H1 (cell line): ENCODE measurements at regions not wholly inside any gene's neighbourhood (a gene's known extent, or its start where the extent isn't known, plus 50 kb on each side); places are given as distances from the start of the nearest gene placed in this dataset.

Source experiments
- CTCF ChIA-PET: fragments of 300-600 bp; sonication (Branson Sonifier 250); formaldehyde crosslinking; loops from one replicate; lab custom pipeline; 2021; ENCODE audit not compliant: partially characterized antibody; lab: Charles Lee
- POLR2A ChIA-PET: fragments of 300-600 bp; sonication (Branson Sonifier 250); formaldehyde crosslinking; loops from one replicate; lab custom pipeline; 2021; ENCODE audit warnings: inconsistent platforms; ENCODE audit not compliant: partially characterized antibody; lab: Charles Lee
- DNase-seq, 2 experiments: peaks; one replicate each; pipeline versions ENCODE4 v3.0.0 to v3.0.0-alpha.2; 2010 to 2022; ENCODE audit warnings: low spot score in 2 of 2, low read depth in 1 of 2, mixed read lengths in 1 of 2
- FAIRE-seq: peaks from 2 replicates; lab custom pipeline; 2011; peaks lifted over from hg19 to GRCh38; lab: Jason Lieb, UNC
- H2AFZ ChIP-seq: 2 replicates; pipeline ENCODE4 v1.8.1; 2012; ENCODE audit warnings: low read length, inconsistent platforms
- H2AK5ac ChIP-seq: 2 replicates; pipeline ENCODE4 v1.6.1; 2013; ENCODE audit warnings: low read depth, low read length
- H2BK120ac ChIP-seq: replicated peaks from 2 replicates; pipeline ENCODE3; 2013; ENCODE audit warnings: low read depth, low read length, inconsistent platforms
- H2BK12ac ChIP-seq: 2 replicates; pipeline ENCODE4 v1.6.1; 2013; ENCODE audit warnings: low read depth, low read length
- H2BK15ac ChIP-seq: 2 replicates; pipeline ENCODE4 v1.6.1; 2013; ENCODE audit warnings: low read length
- H2BK20ac ChIP-seq: 2 replicates; pipeline ENCODE4 v1.6.1; 2013; ENCODE audit warnings: low read length
- H2BK5ac ChIP-seq: 2 replicates; pipeline ENCODE4 v1.6.1; 2013; ENCODE audit warnings: low read depth, low read length
- H3K14ac ChIP-seq: 2 replicates; pipeline ENCODE4 v1.6.1; 2013; ENCODE audit warnings: inconsistent platforms; ENCODE audit not compliant: insufficient read length
- H3K18ac ChIP-seq: 2 replicates; pipeline ENCODE4 v1.6.1; 2013; ENCODE audit warnings: low read length; ENCODE audit errors: extremely low read depth
- H3K23ac ChIP-seq: 2 replicates; pipeline ENCODE4 v1.6.1; 2013; ENCODE audit warnings: inconsistent platforms; ENCODE audit not compliant: insufficient read length
- H3K23me2 ChIP-seq: 2 replicates; pipeline ENCODE4 v1.6.1; 2013; ENCODE audit warnings: low read depth, low read length
- H3K27ac ChIP-seq: 2 replicates; pipeline ENCODE4 v1.6.1; 2011; ENCODE audit warnings: low read depth, low read length, inconsistent platforms
- H3K27me3 ChIP-seq, 4 experiments: replicated peaks in 1 of 4; 1 replicate in 1 of 4; 2 replicates in 3 of 4; pipeline versions ENCODE4 v1.6.1 to v1.8.1; 2011 to 2013; ENCODE audit warnings: low read length in 3 of 4, mild to moderate bottlenecking in 3 of 4, inconsistent platforms in 2 of 4, mixed read lengths in 2 of 4, moderate library complexity in 1 of 4; ENCODE audit not compliant: control insufficient read depth in 3 of 4, insufficient read depth in 3 of 4; ENCODE audit errors: extremely low read depth in 1 of 4
- H3K36me3 ChIP-seq, 4 experiments: 2 replicates each; pipeline versions ENCODE4 v1.6.1 to v1.8.1; 2011 to 2013; ENCODE audit warnings: mild to moderate bottlenecking in 4 of 4, low read length in 3 of 4, moderate library complexity in 2 of 4, control low read depth in 1 of 4, inconsistent platforms in 1 of 4; ENCODE audit not compliant: insufficient read depth in 4 of 4, control insufficient read depth in 2 of 4
- H3K4ac ChIP-seq: replicated peaks from 2 replicates; pipeline ENCODE3; 2013; ENCODE audit warnings: low read length, low read depth, mixed read lengths, inconsistent platforms; ENCODE audit not compliant: insufficient read length
- H3K4me1 ChIP-seq, 4 experiments: replicated peaks in 1 of 4; 1 replicate in 1 of 4; 2 replicates in 3 of 4; pipeline versions ENCODE4 v1.6.1 to v1.8.1; 2011 to 2013; ENCODE audit warnings: low read length in 3 of 4, inconsistent platforms in 2 of 4, mixed read lengths in 1 of 4; ENCODE audit not compliant: insufficient read depth in 4 of 4, control insufficient read depth in 3 of 4
- H3K4me2 ChIP-seq, 2 experiments: 2 replicates each; pipeline versions ENCODE4 v1.6.1 to v1.8.1; 2011 to 2013; ENCODE audit warnings: low read depth in 2 of 2, low read length in 2 of 2, control low read depth in 1 of 2, inconsistent platforms in 1 of 2, mild to moderate bottlenecking in 1 of 2; ENCODE audit not compliant: insufficient read depth in 1 of 2
- H3K4me3 ChIP-seq, 4 experiments: fragments of 200-600, 300-600 bp in 1 of 4; sonication (generic), shearing (Covaris generic), sonication (Bioruptor Twin) in 1 of 4; 2 replicates each; pipeline versions ENCODE4 v1.5.1 to v1.8.1; 2011 to 2016; ENCODE audit warnings: low read length in 4 of 4, low read depth in 3 of 4, control low read depth in 2 of 4, inconsistent platforms in 2 of 4, mild to moderate bottlenecking in 2 of 4, mixed read lengths in 1 of 4, moderate library complexity in 1 of 4; ENCODE audit not compliant: insufficient read depth in 2 of 4; ENCODE audit errors: extremely low read depth in 1 of 4
- H3K56ac ChIP-seq: replicated peaks from 2 replicates; pipeline ENCODE3; 2013; ENCODE audit warnings: low read depth, mild to moderate bottlenecking, mixed read lengths, low read length, inconsistent platforms; ENCODE audit not compliant: insufficient read length
- H3K79me1 ChIP-seq: 2 replicates; pipeline ENCODE4 v1.6.1; 2013; ENCODE audit warnings: low read depth, low read length, control low read depth
- H3K79me2 ChIP-seq, 2 experiments: 2 replicates each; pipeline versions ENCODE4 v1.6.1 to v1.8.1; 2012 to 2013; ENCODE audit warnings: low read length in 2 of 2, mild to moderate bottlenecking in 2 of 2, inconsistent platforms in 1 of 2; ENCODE audit not compliant: insufficient read depth in 2 of 2, control insufficient read depth in 1 of 2
- H3K9ac ChIP-seq, 4 experiments: replicated peaks in 1 of 4; 1 replicate in 1 of 4; 2 replicates in 3 of 4; pipeline versions ENCODE4 v1.6.1 to v1.8.1; 2011 to 2013; ENCODE audit warnings: low read depth in 3 of 4, low read length in 3 of 4, control low read depth in 2 of 4, mild to moderate bottlenecking in 2 of 4, moderate library complexity in 2 of 4, inconsistent platforms in 1 of 4; ENCODE audit errors: extremely low read depth in 1 of 4
- H3K9me3 ChIP-seq, 2 experiments: 2 replicates each; pipeline versions ENCODE4 v1.6.1 to v1.8.1; 2012 to 2013; ENCODE audit warnings: mild to moderate bottlenecking in 2 of 2, moderate library complexity in 2 of 2, control low read depth in 1 of 2, inconsistent platforms in 1 of 2, low read depth in 1 of 2, low read length in 1 of 2, mixed read lengths in 1 of 2; ENCODE audit not compliant: insufficient read depth in 2 of 2
- H4K20me1 ChIP-seq, 2 experiments: replicated peaks in 1 of 2; 2 replicates each; pipeline versions ENCODE3 to v1.8.1; 2011 to 2013; ENCODE audit warnings: inconsistent platforms in 2 of 2, low read length in 2 of 2, mild to moderate bottlenecking in 1 of 2; ENCODE audit not compliant: insufficient read depth in 2 of 2, control insufficient read depth in 1 of 2
- H4K5ac ChIP-seq: 2 replicates; pipeline ENCODE4 v1.6.1; 2013; ENCODE audit warnings: low read length, low read depth, mixed read lengths, inconsistent platforms; ENCODE audit not compliant: insufficient read length
- H4K8ac ChIP-seq: 2 replicates; pipeline ENCODE4 v1.8.0; 2013; ENCODE audit warnings: mild to moderate bottlenecking, moderate library complexity, low read length, inconsistent platforms; ENCODE audit not compliant: insufficient read depth; ENCODE audit errors: extremely low read depth
- H4K91ac ChIP-seq: replicated peaks from 2 replicates; pipeline ENCODE3; 2013; ENCODE audit warnings: low read length, mixed read lengths, inconsistent platforms; ENCODE audit not compliant: insufficient read length
- BRCA1 ChIP-seq: IDR thresholded peaks from 2 replicates; pipeline ENCODE4 v1.6.1; 2012; ENCODE audit warnings: low read depth, low read length, improper control_type of control experiment
- CTCF ChIP-seq, 3 experiments: IDR thresholded peaks; 1 replicate in 2 of 3; 2 replicates in 1 of 3; pipeline versions ENCODE4 v1.5.1 to v1.6.1; 2011; ENCODE audit warnings: low read length in 3 of 3, mild to moderate bottlenecking in 3 of 3, inconsistent platforms in 2 of 3, low read depth in 1 of 3, moderate library complexity in 1 of 3; ENCODE audit not compliant: insufficient read depth in 1 of 3; ENCODE audit errors: control extremely low read depth in 1 of 3
- KDM5A ChIP-seq: fragments of 200-600 bp; IDR thresholded peaks from 2 replicates; pipeline ENCODE4 v1.7.1; 2012; ENCODE audit warnings: mild to moderate bottlenecking, low read length, inconsistent platforms, mixed read lengths
- NRF1 ChIP-seq: IDR thresholded peaks from 2 replicates; pipeline ENCODE4 v1.6.1; 2011; ENCODE audit warnings: mild to moderate bottlenecking, low read depth, low read length, improper control_type of control experiment
- WGBS, 2 experiments: shearing (Covaris generic) in 1 of 2; methylation state at CpG; one replicate each; pipeline versions ENCODE4 v1.1.6 to v1.1.7; 2013 to 2015; ENCODE audit warnings: low lambda C conversion rate in 2 of 2, mixed read lengths in 2 of 2, inconsistent platforms in 1 of 2, low coverage in 1 of 2, missing lambda C conversion rate in 1 of 2; ENCODE audit not compliant: insufficient replicate concordance in 2 of 2, insufficient coverage in 1 of 2, insufficient read length in 1 of 2; ENCODE audit errors: extremely low coverage in 1 of 2, missing lambda C conversion rate in 1 of 2; 5-methylcytosine and 5-hydroxymethylcytosine counted together

DNA sequence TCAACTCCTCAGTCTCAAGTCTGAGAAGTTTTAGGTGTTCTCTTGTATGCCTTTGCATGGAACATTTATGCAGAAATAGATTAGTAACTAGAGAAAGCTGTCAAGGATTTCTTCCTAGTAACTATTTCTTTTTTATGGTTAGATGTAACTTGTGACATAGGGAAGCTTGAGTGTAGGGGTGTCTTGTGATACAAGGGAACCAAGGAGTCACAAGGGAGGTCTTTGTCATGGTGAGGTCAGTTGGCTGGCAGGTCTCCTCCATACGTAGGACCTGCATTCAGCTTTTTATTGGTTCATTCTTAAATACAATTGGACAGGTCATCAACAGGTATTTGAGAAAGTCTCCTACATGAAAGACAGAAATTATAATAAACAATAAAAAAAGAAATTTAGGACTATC is 394.0 kb upstream of the CCDC196 start:
- Histone ChIP-seq H3K56ac (no peak overlapping the region), H3K18ac (no peak overlapping the region), H3K79me2 (no peaks in the 10 kb centered on the region), H3K9me3 (no peaks in the 10 kb centered on the region), H2AK5ac (no peak overlapping the region), H2AFZ (no peak overlapping the region), H2BK5ac (no peak overlapping the region), H3K36me3 (no peaks in the 10 kb centered on the region; a peak in 1 of 8 replicates), H2BK20ac (no peak overlapping the region), H3K4me3 (no peak overlapping the region), H3K23me2 (no peaks in the 10 kb centered on the region), H3K4me1 (no peaks in the 10 kb centered on the region; a peak in 1 of 7 replicates), H4K20me1 (no peaks in the 10 kb centered on the region), H3K14ac (no peak overlapping the region), H3K27me3 (no peaks in the 10 kb centered on the region), H3K9ac (no peak overlapping the region), H2BK120ac (no peak overlapping the region), H2BK12ac (no peak overlapping the region), H4K5ac (no peak overlapping the region), H3K79me1 (no peaks in the 10 kb centered on the region), H2BK15ac (no peak overlapping the region), H3K23ac (no peak overlapping the region), H4K8ac (no peak overlapping the region), H3K4me2 (no peak overlapping the region), H3K4ac (no peak overlapping the region), H4K91ac (no peak overlapping the region), H3K27ac (no peak overlapping the region)
- TF ChIP-seq CTCF (IDR thresholded peaks at IDR 0.05; ENCODE audit: control extremely low read depth in 1 of 3, insufficient read depth in 1 of 3, low read depth in 1 of 3, low read length in 3 of 3) (no peak), KDM5A (no peak), BRCA1 (no peak), NRF1 (no peak)
- ChIA-PET CTCF (interaction anchor here (0.8 to 2.8 kb wide), 4 partner anchors 10 to 247 kb away, joined by 3 to 12 read pairs (median 5); no protein-coding TSS in a partner anchor), POLR2A (no interaction called here)
- DNase-seq = no peak
- 95% methylated on average over 1 of the region's 1 CpG; no CpG with 5 or more reads in 1 of the 2 experiments for WGBS, 2 experiments
- no peak for FAIRE-seq
